GM21737 (cell line): ENCODE measurements at regions not wholly inside any gene's neighbourhood (a gene's known extent, or its start where the extent isn't known, plus 50 kb on each side); places are given as distances from the start of the nearest gene placed in this dataset.

Experiments
- ATAC-seq: cut with Tn5 transposase; IDR thresholded peaks from one replicate; pipeline ENCODE4 v1.9.1; 2021; ENCODE audit warnings: mild to moderate bottlenecking, moderate library complexity; ENCODE audit not compliant: unreplicated experiment

- ATAC-seq = no peak
These were observed 56.4 kb upstream of the SPOCK3 start for GRCh38 chr4:167290678-167291077.

GRCh38 chr4:167308876-167309275 lies 74.6 kb upstream of the SPOCK3 start:
- ATAC-seq = no peak

GRCh38 chr4:167321299-167321698 lies 87.0 kb upstream of the SPOCK3 start:
- ATAC-seq = no peak

- no peak for ATAC-seq
These were observed 105.5 kb upstream of the SPOCK3 start for GRCh38 chr4:167339781-167340180.

GRCh38 chr4:167359711-167360110 lies 125.4 kb upstream of the SPOCK3 start:
- ATAC-seq = no peak

- no peak for ATAC-seq
These were observed 145.0 kb upstream of the SPOCK3 start for GRCh38 chr4:167379076-167379835.

- ATAC-seq = no peak
These were observed 146.7 kb upstream of the SPOCK3 start for GRCh38 chr4:167380964-167381363.

GRCh38 chr4:167383291-167383690 lies 149.0 kb upstream of the SPOCK3 start:
- ATAC-seq = no peak

GRCh38 chr4:167397586-167397985 lies 163.3 kb upstream of the SPOCK3 start:
- no peak for ATAC-seq

GRCh38 chr4:167399201-167399600 lies 164.9 kb upstream of the SPOCK3 start:
- ATAC-seq = no peak

- no peak for ATAC-seq
These were observed 171.9 kb upstream of the SPOCK3 start for GRCh38 chr4:167406181-167406580.

GRCh38 chr4:167415461-167415860 lies 181.2 kb upstream of the SPOCK3 start:
- no peak for ATAC-seq

GRCh38 chr4:167419468-167420140 lies 185.3 kb upstream of the SPOCK3 start:
- ATAC-seq = no peak

GRCh38 chr4:167421201-167421600 lies 186.9 kb upstream of the SPOCK3 start:
- no peak for ATAC-seq

GRCh38 chr4:167424341-167425256 lies 190.3 kb upstream of the SPOCK3 start:
- ATAC-seq = no peak

- no peak for ATAC-seq
These were observed 193.9 kb upstream of the SPOCK3 start for GRCh38 chr4:167428156-167428555.

- ATAC-seq = no peak
These were observed 197.1 kb upstream of the SPOCK3 start for GRCh38 chr4:167431371-167431770.

GRCh38 chr4:167435786-167436185 lies 201.5 kb upstream of the SPOCK3 start:
- ATAC-seq = no peak

GRCh38 chr4:167443841-167444240 lies 209.5 kb upstream of the SPOCK3 start:
- ATAC-seq = no peak

- no peak for ATAC-seq
These were observed 218.7 kb upstream of the SPOCK3 start for GRCh38 chr4:167452922-167453430.

GRCh38 chr4:167456619-167457018 lies 222.3 kb upstream of the SPOCK3 start:
- ATAC-seq = no peak
